ENCODE measurements at regions not wholly inside any gene's neighbourhood (a gene's known extent, or its start where the extent isn't known, plus 50 kb on each side); places are given as distances from the start of the nearest gene placed in this dataset.

- TF ChIP-seq, protein P1, sequence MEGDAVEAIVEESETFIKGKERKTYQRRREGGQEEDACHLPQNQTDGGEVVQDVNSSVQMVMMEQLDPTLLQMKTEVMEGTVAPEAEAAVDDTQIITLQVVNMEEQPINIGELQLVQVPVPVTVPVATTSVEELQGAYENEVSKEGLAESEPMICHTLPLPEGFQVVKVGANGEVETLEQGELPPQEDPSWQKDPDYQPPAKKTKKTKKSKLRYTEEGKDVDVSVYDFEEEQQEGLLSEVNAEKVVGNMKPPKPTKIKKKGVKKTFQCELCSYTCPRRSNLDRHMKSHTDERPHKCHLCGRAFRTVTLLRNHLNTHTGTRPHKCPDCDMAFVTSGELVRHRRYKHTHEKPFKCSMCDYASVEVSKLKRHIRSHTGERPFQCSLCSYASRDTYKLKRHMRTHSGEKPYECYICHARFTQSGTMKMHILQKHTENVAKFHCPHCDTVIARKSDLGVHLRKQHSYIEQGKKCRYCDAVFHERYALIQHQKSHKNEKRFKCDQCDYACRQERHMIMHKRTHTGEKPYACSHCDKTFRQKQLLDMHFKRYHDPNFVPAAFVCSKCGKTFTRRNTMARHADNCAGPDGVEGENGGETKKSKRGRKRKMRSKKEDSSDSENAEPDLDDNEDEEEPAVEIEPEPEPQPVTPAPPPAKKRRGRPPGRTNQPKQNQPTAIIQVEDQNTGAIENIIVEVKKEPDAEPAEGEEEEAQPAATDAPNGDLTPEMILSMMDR (IDR thresholded peaks at IDR 0.05; ENCODE audit: low read depth, low read length) = no peak
- no peak overlapping the region for H3K4me3 ChIP-seq (ENCODE audit: low read depth, low read length)
These were observed 141.1 kb upstream of the NAV3 start for GRCh38 chr12:77689510-77690086.

DNA sequence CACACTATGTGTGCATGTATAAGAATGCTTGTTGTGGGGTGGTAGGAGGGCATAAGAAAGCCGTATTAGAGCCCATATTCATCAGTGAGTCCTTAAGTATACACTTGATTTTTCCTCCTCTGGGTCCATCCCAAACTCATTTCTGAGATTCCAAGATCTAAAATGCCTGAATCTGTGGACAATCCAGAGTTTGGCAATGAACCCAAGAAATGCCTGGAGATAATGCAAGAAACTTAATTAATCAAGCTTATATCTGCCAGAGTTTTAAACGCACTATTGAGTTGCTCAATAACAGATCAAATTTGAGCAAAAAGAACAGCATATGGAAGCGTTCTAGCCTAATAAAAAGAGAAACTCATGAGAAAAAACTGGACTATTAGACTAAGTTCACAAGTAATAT, 143.4 kb upstream of the NAV3 start:
- H3K4me3 ChIP-seq (ENCODE audit: low read depth, low read length) = no peak overlapping the region
- TF ChIP-seq, protein P1 (IDR thresholded peaks at IDR 0.05; ENCODE audit: low read depth, low read length) = no peak

DNA sequence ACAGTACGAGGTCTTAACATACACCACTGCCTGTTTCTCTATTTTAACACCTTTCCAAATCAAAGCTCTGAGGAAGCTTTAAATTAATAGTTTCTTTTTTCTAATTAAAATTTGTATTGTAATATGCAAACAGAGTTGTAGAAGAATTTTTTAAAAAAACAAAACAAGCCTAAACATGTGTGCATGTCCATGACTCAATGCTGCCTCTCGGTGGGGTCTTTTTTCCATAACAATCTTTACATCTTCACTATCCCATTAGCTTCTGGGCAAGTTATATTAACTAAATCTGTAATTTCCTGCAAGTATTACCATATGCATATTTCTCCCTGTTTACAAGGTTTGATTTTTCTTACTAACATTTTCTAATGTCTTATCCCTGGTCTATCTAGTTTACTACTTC, 143.9 kb upstream of the NAV3 start:
- H3K4me3 ChIP-seq (ENCODE audit: low read depth, low read length) = no peak overlapping the region
- TF ChIP-seq, protein P1 (IDR thresholded peaks at IDR 0.05; ENCODE audit: low read depth, low read length) = no peak

DNA sequence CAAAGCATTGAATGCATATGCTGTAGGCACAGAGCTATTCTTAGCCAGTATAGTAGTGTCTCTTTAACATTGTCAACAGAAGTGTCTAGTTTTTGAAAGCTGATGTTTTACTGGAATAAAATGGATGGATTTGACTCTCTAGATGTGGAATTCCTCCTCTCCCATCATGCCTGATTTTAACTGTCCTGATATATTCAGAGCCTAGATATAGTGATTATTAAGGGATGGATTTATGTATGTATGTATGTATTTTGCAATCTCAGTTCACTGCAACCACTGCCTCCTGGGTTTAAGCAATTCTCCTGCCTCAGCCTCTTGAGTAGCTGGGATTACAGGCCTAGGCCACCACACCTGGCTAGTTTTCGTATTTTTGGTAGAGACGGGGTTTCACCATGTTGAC, 144.8 kb upstream of the NAV3 start:
- TF ChIP-seq, protein P1 (IDR thresholded peaks at IDR 0.05; ENCODE audit: low read depth, low read length) = no peak
- no peak overlapping the region for H3K4me3 ChIP-seq (ENCODE audit: low read depth, low read length)

DNA sequence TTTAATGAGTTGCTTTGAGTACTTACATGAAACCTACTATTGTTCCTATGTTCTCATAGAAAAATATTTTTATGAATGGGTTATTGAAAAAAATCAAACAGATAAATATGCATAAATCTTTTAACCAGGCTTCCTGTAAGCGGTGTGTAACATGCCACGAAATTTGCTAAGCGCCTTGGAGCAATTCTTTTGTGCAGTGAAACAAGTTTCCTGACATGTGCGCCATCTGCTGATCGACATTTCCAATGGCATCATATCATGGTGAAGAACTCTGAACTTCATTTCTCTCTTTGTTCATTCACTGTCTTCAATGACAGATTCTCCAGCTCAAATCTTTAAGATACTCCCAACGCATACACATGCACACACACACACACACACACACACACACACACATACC, 145.6 kb upstream of the NAV3 start:
- TF ChIP-seq, protein P1 (IDR thresholded peaks at IDR 0.05; ENCODE audit: low read depth, low read length) = peak; percentile 43
- H3K4me3 ChIP-seq (ENCODE audit: low read depth, low read length) = no peak overlapping the region

DNA sequence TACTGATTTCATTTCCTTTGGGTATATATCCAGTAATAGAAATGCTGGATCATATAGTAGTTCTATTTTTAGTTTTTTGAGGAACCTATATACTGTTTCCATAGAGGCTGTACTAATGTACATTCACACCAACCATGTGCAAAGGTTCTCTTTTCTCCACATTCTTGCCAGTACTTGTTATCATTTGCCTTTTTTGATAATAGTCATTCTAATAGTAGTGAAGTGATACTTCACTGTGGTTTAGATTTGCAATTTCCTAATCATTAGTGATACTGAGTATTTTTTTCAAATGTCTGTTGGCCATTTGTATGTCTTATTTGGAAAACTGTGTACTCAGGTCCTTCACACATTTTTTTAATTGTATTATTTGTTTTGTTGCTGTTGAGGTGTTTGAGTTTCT, 148.2 kb upstream of the NAV3 start:
- TF ChIP-seq, protein P1 (IDR thresholded peaks at IDR 0.05; ENCODE audit: low read depth, low read length) = no peak
- H3K4me3 ChIP-seq (ENCODE audit: low read depth, low read length) = no peak overlapping the region

- no peak overlapping the region for H3K4me3 ChIP-seq (ENCODE audit: low read depth, low read length)
- TF ChIP-seq, protein P1 (IDR thresholded peaks at IDR 0.05; ENCODE audit: low read depth, low read length) = no peak
These were observed 149.0 kb upstream of the NAV3 start for GRCh38 chr12:77681726-77682125.
